Gastrocnemius medialis (tissue), 4 donors: ENCODE measurements at regions not wholly inside any gene's neighbourhood (a gene's known extent, or its start where the extent isn't known, plus 50 kb on each side); places are given as distances from the start of the nearest gene placed in this dataset.

ENCODE experiments used
- ATAC-seq, 2 donors: fragments of 150-250 bp; one replicate each; pipeline ENCODE4 v1.9.1; 2016
- DNase-seq, 2 donors: peaks; one replicate each; pipeline ENCODE4 v3.0.0-alpha.2; 2019
- H3K27ac ChIP-seq, 4 donors: fragments of 200-600 bp; sonication (generic); 1 replicate in 1 of 4; 2 replicates in 3 of 4; pipeline ENCODE4 v1.5.1; 2016 to 2018; ENCODE audit warnings: mild to moderate bottlenecking in 2 of 4, moderate library complexity in 1 of 4
- H3K27me3 ChIP-seq, 3 donors: fragments of 200-600 bp; sonication (generic) in 2 of 3; 1 replicate in 1 of 3; 2 replicates in 2 of 3; pipeline versions ENCODE4 v1.5.1 to v1.6.0; 2016 to 2019; ENCODE audit warnings: mild to moderate bottlenecking in 1 of 3, moderate library complexity in 1 of 3
- H3K36me3 ChIP-seq, 2 donors: fragments of 200-600 bp; sonication (generic) in 1 of 2; one replicate each; pipeline ENCODE4 v1.5.1; 2017 to 2018
- H3K4me1 ChIP-seq, 2 donors: fragments of 200-600 bp; sonication (generic) in 1 of 2; one replicate each; pipeline ENCODE4 v1.5.1; 2016 to 2017; ENCODE audit warnings: mild to moderate bottlenecking in 2 of 2
- H3K4me3 ChIP-seq, 4 donors: fragments of 200-600 bp; sonication (generic) in 3 of 4; 1 replicate in 1 of 4; 2 replicates in 3 of 4; pipeline ENCODE4 v1.5.1; 2016 to 2019; ENCODE audit warnings: mild to moderate bottlenecking in 2 of 4
- H3K9me3 ChIP-seq, 3 donors: fragments of 200-600 bp; sonication (generic) in 2 of 3; 1 replicate in 1 of 3; 2 replicates in 2 of 3; pipeline ENCODE4 v1.5.1; 2016 to 2019
- CTCF ChIP-seq, 5 experiments: fragments of 450-650 bp in 3 of 5; fragments of 200-600 bp in 2 of 5; sonication (generic) in 2 of 5; IDR thresholded peaks in 4 of 5; conservative IDR thresholded peaks in 1 of 5; 1 replicate in 4 of 5; 2 replicates in 1 of 5; pipeline ENCODE4 v1.5.1; 2016 to 2019; ENCODE audit warnings: antibody characterized with exemption in 5 of 5, mild to moderate bottlenecking in 3 of 5, moderate library complexity in 3 of 5
- POLR2A ChIP-seq, 2 donors: fragments of 450-650 bp; IDR thresholded peaks; one replicate each; pipeline ENCODE4 v1.6.1; 2017; ENCODE audit warnings: antibody characterized with exemption in 2 of 2, mild to moderate bottlenecking in 2 of 2, moderate library complexity in 2 of 2
- in situ Hi-C, 4 donors: fragments of 200-750 bp; cut with MboI; loops; one replicate each; pipeline versions ENCODE4 v1.15.0 to v1.8.0; 2017; ENCODE audit warnings: low sequenced_read_pairs in 4 of 4
- intact Hi-C: fragments of 100-400 bp; cut with DNase I; formaldehyde crosslinking; loops from one replicate; pipeline ENCODE4 v1.15.1; 2023; ENCODE audit warnings: low total_unique reads

DNA sequence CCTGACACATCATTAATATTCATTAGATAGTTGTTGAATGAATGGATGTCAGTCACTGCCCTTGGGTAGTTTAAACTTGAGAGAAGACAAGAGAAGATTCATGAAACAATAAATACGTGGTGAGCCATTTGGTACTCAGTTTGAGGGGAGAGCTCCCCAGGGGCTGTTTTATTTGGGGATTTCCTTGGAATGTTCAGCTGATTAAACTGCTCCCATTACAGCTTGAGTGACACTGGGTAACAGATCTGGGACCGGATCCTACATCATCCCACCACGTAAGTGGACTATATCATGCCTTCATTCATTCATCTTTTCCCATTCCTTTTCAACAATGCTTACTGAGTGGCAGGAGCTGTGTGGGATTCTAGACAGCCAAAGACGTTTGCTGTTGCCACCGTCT, 162.0 kb downstream of the FAT3 start:
- in situ Hi-C loops (no loop called here), intact Hi-C loops (no loop called here)
- no peak for TF ChIP-seq POLR2A (IDR thresholded peaks at IDR 0.05)
- no peak for TF ChIP-seq CTCF (IDR thresholded peaks at IDR 0.05 in 4 of 5, conservative IDR thresholded peaks at IDR 0.05 in 1 of 5)
- H3K27me3 ChIP-seq: no peaks in the 10 kb centered on the region
- no peaks in the 10 kb centered on the region for H3K36me3 ChIP-seq
- no peak overlapping the region for H3K27ac ChIP-seq
- H3K9me3 ChIP-seq: no peaks in the 10 kb centered on the region
- ATAC-seq: no peak
- peaks cover 0 to 3% of the 10 kb centered on the region in 2 donors for H3K4me1 ChIP-seq
- DNase-seq: no peak
- no peak overlapping the region for H3K4me3 ChIP-seq

GRCh38 chr11:92387859-92388258, 163.2 kb downstream of the FAT3 start:
- Histone ChIP-seq H3K4me3 (no peak overlapping the region), H3K27me3 (no peaks in the 10 kb centered on the region), H3K36me3 (no peaks in the 10 kb centered on the region), H3K27ac (no peak overlapping the region), H3K9me3 (no peaks in the 10 kb centered on the region), H3K4me1 (peaks cover 0 to 3% of the 10 kb centered on the region in 2 donors)
- in situ Hi-C loops: no loop called here
- DNase-seq (no peak), ATAC-seq (no peak)
- no peak for TF ChIP-seq POLR2A (IDR thresholded peaks at IDR 0.05)
- no peak for TF ChIP-seq CTCF (IDR thresholded peaks at IDR 0.05 in 4 of 5, conservative IDR thresholded peaks at IDR 0.05 in 1 of 5)
- intact Hi-C loops: no loop called here

- no peaks in the 10 kb centered on the region for H3K36me3 ChIP-seq
- intact Hi-C loops (no loop called here), in situ Hi-C loops (no loop called here)
- H3K4me3 ChIP-seq: no peak overlapping the region
- TF ChIP-seq CTCF (IDR thresholded peaks at IDR 0.05 in 4 of 5, conservative IDR thresholded peaks at IDR 0.05 in 1 of 5) (no peak), POLR2A (IDR thresholded peaks at IDR 0.05) (no peak)
- ATAC-seq (no peak), DNase-seq (no peak)
- H3K9me3 ChIP-seq: no peaks in the 10 kb centered on the region
- no peaks in the 10 kb centered on the region for H3K27me3 ChIP-seq
- no peak overlapping the region for H3K27ac ChIP-seq
- H3K4me1 ChIP-seq: peaks cover 0 to 3% of the 10 kb centered on the region in 2 donors
Measured at GRCh38 chr11:92388380-92388779, 163.8 kb downstream of the FAT3 start.

DNA sequence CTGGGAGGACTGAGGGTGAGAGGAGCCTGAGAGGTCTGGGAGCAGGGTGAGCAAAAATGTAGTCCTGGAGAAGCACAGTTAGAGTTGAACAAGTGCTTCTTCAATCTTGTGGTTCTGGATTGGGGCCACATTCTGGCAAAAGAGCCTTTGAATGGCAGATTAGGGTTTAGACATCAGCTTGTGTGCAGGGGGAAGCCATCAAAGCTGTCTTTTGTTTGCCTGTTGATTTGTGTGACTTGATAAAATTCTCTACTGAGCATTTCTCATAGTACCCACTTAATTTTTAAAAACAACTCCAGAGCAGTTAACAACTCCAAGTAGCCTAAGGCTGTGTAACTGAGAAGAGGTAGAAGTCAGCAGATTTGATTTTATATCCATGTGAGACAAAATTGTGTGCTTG, 166.2 kb downstream of the FAT3 start:
- intact Hi-C loops (no loop called here), in situ Hi-C loops (no loop called here)
- TF ChIP-seq POLR2A (IDR thresholded peaks at IDR 0.05) (no peak), CTCF (IDR thresholded peaks at IDR 0.05 in 4 of 5, conservative IDR thresholded peaks at IDR 0.05 in 1 of 5) (no peak)
- Histone ChIP-seq H3K36me3 (no peaks in the 10 kb centered on the region), H3K27me3 (no peaks in the 10 kb centered on the region), H3K27ac (no peak overlapping the region), H3K9me3 (no peaks in the 10 kb centered on the region), H3K4me1 (no peaks in the 10 kb centered on the region), H3K4me3 (no peak overlapping the region)
- DNase-seq (no peak), ATAC-seq (no peak)

DNA sequence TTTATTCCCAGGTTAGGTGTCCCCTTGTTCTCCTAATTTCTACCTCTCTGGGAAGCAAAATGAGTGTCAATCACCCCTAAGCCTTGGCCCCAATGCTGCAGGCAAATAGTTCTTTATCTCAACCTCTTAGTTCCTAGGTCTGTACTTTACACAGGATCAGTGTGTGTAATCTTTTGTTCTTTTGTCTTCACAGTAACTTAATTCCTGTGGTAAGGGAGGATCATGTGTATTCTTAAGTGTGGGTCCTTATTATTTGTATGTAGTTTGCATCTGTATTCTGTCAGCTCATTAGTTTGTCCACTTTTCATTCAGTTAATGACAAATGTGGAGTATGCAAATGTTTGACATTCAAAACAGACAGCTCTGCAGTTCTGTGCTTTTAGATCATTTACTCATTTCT, 166.7 kb downstream of the FAT3 start:
- no peak overlapping the region for H3K27ac ChIP-seq
- no peak for DNase-seq
- TF ChIP-seq CTCF (IDR thresholded peaks at IDR 0.05 in 4 of 5, conservative IDR thresholded peaks at IDR 0.05 in 1 of 5) (no peak), POLR2A (IDR thresholded peaks at IDR 0.05) (no peak)
- intact Hi-C loops (no loop called here), in situ Hi-C loops (no loop called here)
- no peaks in the 10 kb centered on the region for H3K27me3 ChIP-seq
- H3K4me1 ChIP-seq: no peaks in the 10 kb centered on the region
- no peaks in the 10 kb centered on the region for H3K36me3 ChIP-seq
- ATAC-seq: no peak
- H3K9me3 ChIP-seq: no peaks in the 10 kb centered on the region
- no peak overlapping the region for H3K4me3 ChIP-seq
